ENCODE measurements at regions not wholly inside any gene's neighbourhood (a gene's known extent, or its start where the extent isn't known, plus 50 kb on each side); places are given as distances from the start of the nearest gene placed in this dataset.

GRCh38 chr4:56733352-56733751, 52.3 kb upstream of the HOPX start:
- DNase-seq (ENCODE audit: low spot score): no peak
- TF ChIP-seq, protein P1, sequence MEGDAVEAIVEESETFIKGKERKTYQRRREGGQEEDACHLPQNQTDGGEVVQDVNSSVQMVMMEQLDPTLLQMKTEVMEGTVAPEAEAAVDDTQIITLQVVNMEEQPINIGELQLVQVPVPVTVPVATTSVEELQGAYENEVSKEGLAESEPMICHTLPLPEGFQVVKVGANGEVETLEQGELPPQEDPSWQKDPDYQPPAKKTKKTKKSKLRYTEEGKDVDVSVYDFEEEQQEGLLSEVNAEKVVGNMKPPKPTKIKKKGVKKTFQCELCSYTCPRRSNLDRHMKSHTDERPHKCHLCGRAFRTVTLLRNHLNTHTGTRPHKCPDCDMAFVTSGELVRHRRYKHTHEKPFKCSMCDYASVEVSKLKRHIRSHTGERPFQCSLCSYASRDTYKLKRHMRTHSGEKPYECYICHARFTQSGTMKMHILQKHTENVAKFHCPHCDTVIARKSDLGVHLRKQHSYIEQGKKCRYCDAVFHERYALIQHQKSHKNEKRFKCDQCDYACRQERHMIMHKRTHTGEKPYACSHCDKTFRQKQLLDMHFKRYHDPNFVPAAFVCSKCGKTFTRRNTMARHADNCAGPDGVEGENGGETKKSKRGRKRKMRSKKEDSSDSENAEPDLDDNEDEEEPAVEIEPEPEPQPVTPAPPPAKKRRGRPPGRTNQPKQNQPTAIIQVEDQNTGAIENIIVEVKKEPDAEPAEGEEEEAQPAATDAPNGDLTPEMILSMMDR (IDR thresholded peaks at IDR 0.05; ENCODE audit: extremely low read depth, missing control alignments): no peak

GRCh38 chr4:56732301-56732700, 51.2 kb upstream of the HOPX start:
- TF ChIP-seq, protein P1 (IDR thresholded peaks at IDR 0.05; ENCODE audit: extremely low read depth, missing control alignments): no peak
- DNase-seq (ENCODE audit: low spot score): no peak

DNA sequence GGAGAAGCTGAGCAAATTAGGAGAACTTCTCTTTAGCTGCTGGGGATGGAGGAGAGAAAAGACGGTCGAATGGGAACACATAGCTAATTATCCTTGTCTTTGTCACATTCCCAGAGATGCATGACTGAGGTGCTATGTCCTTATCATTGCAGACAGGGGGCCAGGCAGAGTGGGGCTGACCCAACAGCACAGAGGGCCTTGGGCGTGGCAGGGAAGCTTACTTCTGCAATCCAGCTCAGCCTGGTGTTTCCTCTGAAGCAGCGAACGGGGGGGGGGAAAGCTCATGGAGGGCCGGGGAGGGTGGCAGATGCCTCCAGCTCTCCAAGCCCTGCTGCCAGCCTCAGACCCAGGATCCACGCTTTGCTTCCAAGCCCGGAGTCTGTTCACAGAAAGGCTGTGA, 50.8 kb upstream of the HOPX start:
- TF ChIP-seq, protein P1 (IDR thresholded peaks at IDR 0.05; ENCODE audit: extremely low read depth, missing control alignments): no peak
- DNase-seq (ENCODE audit: low spot score): no peak
